Right lung (tissue), 2 donors: ENCODE measurements at regions not wholly inside any gene's neighbourhood (a gene's known extent, or its start where the extent isn't known, plus 50 kb on each side); places are given as distances from the start of the nearest gene placed in this dataset.

Experiments used
- DNase-seq, 2 donors: peaks; one replicate each; pipeline ENCODE4 v3.0.0-alpha.2; 2013

- DNase-seq, result no peak
Measured at GRCh38 chr5:114153833-114154232, 208.0 kb upstream of the KCNN2 start.

GRCh38 chr5:114166081-114166480 is 195.8 kb upstream of the KCNN2 start:
- DNase-seq, result no peak

GRCh38 chr5:114174131-114174530 is 187.7 kb upstream of the KCNN2 start:
- DNase-seq, result no peak

- DNase-seq, result no peak
Measured at GRCh38 chr5:114174837-114175236, 187.0 kb upstream of the KCNN2 start.

- no peak for DNase-seq
Measured at GRCh38 chr5:114176356-114176755, 185.5 kb upstream of the KCNN2 start.

- no peak for DNase-seq
Measured at GRCh38 chr5:114179134-114179533, 182.7 kb upstream of the KCNN2 start.

- DNase-seq, result no peak
Measured at GRCh38 chr5:114184006-114184405, 177.9 kb upstream of the KCNN2 start.

GRCh38 chr5:114185274-114185673 is 176.6 kb upstream of the KCNN2 start:
- DNase-seq, result no peak

- no peak for DNase-seq
Measured at GRCh38 chr5:114191441-114191840, 170.4 kb upstream of the KCNN2 start.

GRCh38 chr5:114192108-114192507 is 169.8 kb upstream of the KCNN2 start:
- no peak for DNase-seq

GRCh38 chr5:114201332-114201731 is 160.5 kb upstream of the KCNN2 start:
- DNase-seq, result no peak

GRCh38 chr5:114204923-114205322 is 156.9 kb upstream of the KCNN2 start:
- no peak for DNase-seq

GRCh38 chr5:114206640-114207039 is 155.2 kb upstream of the KCNN2 start:
- no peak for DNase-seq

GRCh38 chr5:114207615-114208014 is 154.3 kb upstream of the KCNN2 start:
- DNase-seq, result no peak

- DNase-seq, result no peak
Measured at GRCh38 chr5:114208120-114208519, 153.8 kb upstream of the KCNN2 start.

GRCh38 chr5:114208588-114208987 is 153.3 kb upstream of the KCNN2 start:
- no peak for DNase-seq

GRCh38 chr5:114210662-114211061 is 151.2 kb upstream of the KCNN2 start:
- DNase-seq, result peak in 1 of 2 donors; percentile 7

- DNase-seq, result no peak
Measured at GRCh38 chr5:114221807-114222206, 140.1 kb upstream of the KCNN2 start.

GRCh38 chr5:114223866-114224265 is 138.0 kb upstream of the KCNN2 start:
- DNase-seq, result no peak

GRCh38 chr5:114237766-114238165 is 124.1 kb upstream of the KCNN2 start:
- DNase-seq, result no peak

GRCh38 chr5:114238771-114239313 is 123.0 kb upstream of the KCNN2 start:
- DNase-seq, result no peak

GRCh38 chr5:114243281-114243971 is 118.4 kb upstream of the KCNN2 start:
- no peak for DNase-seq

- no peak for DNase-seq
Measured at GRCh38 chr5:114243972-114244317, 117.9 kb upstream of the KCNN2 start.

GRCh38 chr5:114249823-114250222 is 112.0 kb upstream of the KCNN2 start:
- no peak for DNase-seq
